ENCODE measurements at regions not wholly inside any gene's neighbourhood (a gene's known extent, or its start where the extent isn't known, plus 50 kb on each side); places are given as distances from the start of the nearest gene placed in this dataset.

DNA sequence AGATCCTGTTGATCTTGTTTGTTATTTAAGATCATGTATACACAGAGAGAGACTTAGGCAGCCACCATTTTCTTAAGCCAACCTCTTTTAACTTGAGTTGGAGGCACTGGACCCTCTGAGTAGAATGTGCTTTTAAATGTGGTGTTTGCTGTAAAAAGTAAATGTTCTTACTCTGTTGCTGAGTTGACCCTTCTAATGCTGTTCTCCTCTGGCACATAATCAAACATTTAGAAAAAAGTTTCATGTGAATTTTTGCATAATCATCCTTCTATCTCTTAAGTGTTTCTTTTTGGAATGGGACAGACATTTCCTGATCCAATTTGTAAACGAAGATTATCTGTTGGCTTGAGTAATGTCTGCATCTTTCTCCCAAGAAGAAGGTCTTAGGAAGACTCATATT, 255.1 kb upstream of the ETAA1 start (continued):
- TF ChIP-seq SMC3 (IDR thresholded peaks at IDR 0.05; ENCODE audit: borderline replicate concordance, low read length): no peak
- no peak for TF ChIP-seq BACH1 (IDR thresholded peaks at IDR 0.05; ENCODE audit: borderline replicate concordance)
- TF ChIP-seq, protein P1, sequence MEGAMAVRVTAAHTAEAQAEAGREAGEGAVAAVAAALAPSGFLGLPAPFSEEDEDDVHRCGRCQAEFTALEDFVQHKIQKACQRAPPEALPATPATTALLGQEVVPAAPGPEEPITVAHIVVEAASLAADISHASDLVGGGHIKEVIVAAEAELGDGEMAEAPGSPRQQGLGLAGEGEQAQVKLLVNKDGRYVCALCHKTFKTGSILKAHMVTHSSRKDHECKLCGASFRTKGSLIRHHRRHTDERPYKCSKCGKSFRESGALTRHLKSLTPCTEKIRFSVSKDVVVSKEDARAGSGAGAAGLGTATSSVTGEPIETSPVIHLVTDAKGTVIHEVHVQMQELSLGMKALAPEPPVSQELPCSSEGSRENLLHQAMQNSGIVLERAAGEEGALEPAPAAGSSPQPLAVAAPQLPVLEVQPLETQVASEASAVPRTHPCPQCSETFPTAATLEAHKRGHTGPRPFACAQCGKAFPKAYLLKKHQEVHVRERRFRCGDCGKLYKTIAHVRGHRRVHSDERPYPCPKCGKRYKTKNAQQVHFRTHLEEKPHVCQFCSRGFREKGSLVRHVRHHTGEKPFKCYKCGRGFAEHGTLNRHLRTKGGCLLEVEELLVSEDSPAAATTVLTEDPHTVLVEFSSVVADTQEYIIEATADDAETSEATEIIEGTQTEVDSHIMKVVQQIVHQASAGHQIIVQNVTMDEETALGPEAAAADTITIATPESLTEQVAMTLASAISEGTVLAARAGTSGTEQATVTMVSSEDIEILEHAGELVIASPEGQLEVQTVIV (IDR thresholded peaks at IDR 0.05; ENCODE audit: borderline replicate concordance, partially characterized antibody): no peak
- TF ChIP-seq MTA2 (IDR thresholded peaks at IDR 0.05; ENCODE audit: low read depth): no peak

DNA sequence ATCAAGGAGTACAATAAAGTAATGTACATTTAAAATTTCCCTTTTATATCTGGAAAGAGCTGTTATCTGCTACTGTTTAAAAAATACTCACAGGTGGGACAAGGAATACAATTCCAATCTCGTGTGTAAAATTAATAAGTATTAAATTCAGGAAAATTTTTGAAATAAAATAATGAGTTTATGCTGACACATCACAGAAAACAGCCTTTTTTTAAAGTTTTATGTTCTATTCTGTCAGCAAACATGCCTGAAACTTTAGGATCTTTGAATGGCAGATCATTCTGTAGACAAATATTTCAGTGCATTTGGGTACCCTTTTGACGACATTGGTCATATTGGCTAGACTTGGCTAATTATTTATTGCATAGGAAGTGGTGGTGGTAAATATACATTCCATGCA, 254.4 kb upstream of the ETAA1 start:
- Histone ChIP-seq H2AFZ (ENCODE audit: control insufficient read depth, low read depth, low read length) (no peak overlapping the region), H3K27ac (ENCODE audit: control insufficient read depth, insufficient read depth) (no peak overlapping the region), H3K9ac (ENCODE audit: control insufficient read depth, insufficient read depth, low read length) (no peak overlapping the region), H3K4me3 (no peak overlapping the region), H3K36me3 (ENCODE audit: control insufficient read depth in 2 of 2, insufficient read depth in 2 of 2, low read length in 1 of 2) (no peaks in the 10 kb centered on the region), H3K9me3 (replicated peaks; ENCODE audit: control insufficient read depth, insufficient read depth, low read length) (no peaks in the 10 kb centered on the region), H3K4me2 (ENCODE audit: control insufficient read depth, insufficient read depth) (no peak overlapping the region), H3K4me1 (ENCODE audit: control insufficient read depth, insufficient read depth, low read length) (no peaks in the 10 kb centered on the region), H3K27me3 (replicated peaks in 1 of 2; ENCODE audit: control insufficient read depth in 2 of 2, insufficient read depth in 2 of 2, low read length in 1 of 2) (no peaks in the 10 kb centered on the region), H3K79me2 (ENCODE audit: control insufficient read depth, insufficient read depth, low read length) (no peaks in the 10 kb centered on the region), H4K20me1 (ENCODE audit: control insufficient read depth, insufficient read depth) (no peaks in the 10 kb centered on the region)
- ChIA-PET CTCF (no interaction called here), POLR2A (no interaction called here), SMC1A (ENCODE audit: uncharacterized antibody, unreplicated experiment) (no interaction called here), RAD21 (ENCODE audit: unreplicated experiment) (no interaction called here)
- DNase-seq (ENCODE audit: low read depth, low spot score) (no peak), ATAC-seq (no peak), FAIRE-seq (no peak)
- intact Hi-C loops (cut with micrococcal nuclease; ENCODE audit: unreplicated experiment) (no loop called here), in situ Hi-C loops (cut with MboI) (no loop called here)
- WGBS (ENCODE audit: insufficient coverage, insufficient replicate concordance, low lambda C conversion rate, missing lambda C conversion rate): 17% methylated on average over 2 of the region's 2 CpGs
- no TSS peak for BruUV-seq (replicated peaks)
- TF ChIP-seq MYC (IDR thresholded peaks at IDR 0.05; ENCODE audit: insufficient read depth, insufficient read length, insufficient replicate concordance, low read length, severe bottlenecking): no peak
- TF ChIP-seq, protein P2, sequence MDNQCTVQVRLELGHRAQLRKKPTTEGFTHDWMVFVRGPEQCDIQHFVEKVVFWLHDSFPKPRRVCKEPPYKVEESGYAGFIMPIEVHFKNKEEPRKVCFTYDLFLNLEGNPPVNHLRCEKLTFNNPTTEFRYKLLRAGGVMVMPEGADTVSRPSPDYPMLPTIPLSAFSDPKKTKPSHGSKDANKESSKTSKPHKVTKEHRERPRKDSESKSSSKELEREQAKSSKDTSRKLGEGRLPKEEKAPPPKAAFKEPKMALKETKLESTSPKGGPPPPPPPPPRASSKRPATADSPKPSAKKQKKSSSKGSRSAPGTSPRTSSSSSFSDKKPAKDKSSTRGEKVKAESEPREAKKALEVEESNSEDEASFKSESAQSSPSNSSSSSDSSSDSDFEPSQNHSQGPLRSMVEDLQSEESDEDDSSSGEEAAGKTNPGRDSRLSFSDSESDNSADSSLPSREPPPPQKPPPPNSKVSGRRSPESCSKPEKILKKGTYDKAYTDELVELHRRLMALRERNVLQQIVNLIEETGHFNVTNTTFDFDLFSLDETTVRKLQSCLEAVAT (IDR thresholded peaks at IDR 0.05): no peak
- TF ChIP-seq, protein P3, sequence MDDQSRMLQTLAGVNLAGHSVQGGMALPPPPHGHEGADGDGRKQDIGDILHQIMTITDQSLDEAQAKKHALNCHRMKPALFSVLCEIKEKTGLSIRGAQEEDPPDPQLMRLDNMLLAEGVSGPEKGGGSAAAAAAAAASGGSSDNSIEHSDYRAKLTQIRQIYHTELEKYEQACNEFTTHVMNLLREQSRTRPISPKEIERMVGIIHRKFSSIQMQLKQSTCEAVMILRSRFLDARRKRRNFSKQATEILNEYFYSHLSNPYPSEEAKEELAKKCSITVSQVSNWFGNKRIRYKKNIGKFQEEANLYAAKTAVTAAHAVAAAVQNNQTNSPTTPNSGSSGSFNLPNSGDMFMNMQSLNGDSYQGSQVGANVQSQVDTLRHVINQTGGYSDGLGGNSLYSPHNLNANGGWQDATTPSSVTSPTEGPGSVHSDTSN (IDR thresholded peaks at IDR 0.05; ENCODE audit: insufficient replicate concordance, low read depth, low read length): no peak
- TF ChIP-seq PAX8 (IDR thresholded peaks at IDR 0.05): no peak
- TF ChIP-seq RAD51 (IDR thresholded peaks at IDR 0.05): no peak
- no peak for TF ChIP-seq BRCA1 (IDR thresholded peaks at IDR 0.05; ENCODE audit: low read depth, low read length)
- TF ChIP-seq, protein P4, sequence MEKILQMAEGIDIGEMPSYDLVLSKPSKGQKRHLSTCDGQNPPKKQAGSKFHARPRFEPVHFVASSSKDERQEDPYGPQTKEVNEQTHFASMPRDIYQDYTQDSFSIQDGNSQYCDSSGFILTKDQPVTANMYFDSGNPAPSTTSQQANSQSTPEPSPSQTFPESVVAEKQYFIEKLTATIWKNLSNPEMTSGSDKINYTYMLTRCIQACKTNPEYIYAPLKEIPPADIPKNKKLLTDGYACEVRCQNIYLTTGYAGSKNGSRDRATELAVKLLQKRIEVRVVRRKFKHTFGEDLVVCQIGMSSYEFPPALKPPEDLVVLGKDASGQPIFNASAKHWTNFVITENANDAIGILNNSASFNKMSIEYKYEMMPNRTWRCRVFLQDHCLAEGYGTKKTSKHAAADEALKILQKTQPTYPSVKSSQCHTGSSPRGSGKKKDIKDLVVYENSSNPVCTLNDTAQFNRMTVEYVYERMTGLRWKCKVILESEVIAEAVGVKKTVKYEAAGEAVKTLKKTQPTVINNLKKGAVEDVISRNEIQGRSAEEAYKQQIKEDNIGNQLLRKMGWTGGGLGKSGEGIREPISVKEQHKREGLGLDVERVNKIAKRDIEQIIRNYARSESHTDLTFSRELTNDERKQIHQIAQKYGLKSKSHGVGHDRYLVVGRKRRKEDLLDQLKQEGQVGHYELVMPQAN (conservative IDR thresholded peaks at IDR 0.05): no peak
- TF ChIP-seq SPI1 (IDR thresholded peaks at IDR 0.05; ENCODE audit: borderline replicate concordance, insufficient read depth, low read depth, low read length): no peak
- TF ChIP-seq BHLHE40 (IDR thresholded peaks at IDR 0.05; ENCODE audit: borderline replicate concordance in 1 of 2, low read depth in 2 of 2, low read length in 1 of 2): no peak
- no peak for TF ChIP-seq SRF (IDR thresholded peaks at IDR 0.05; ENCODE audit: low read depth in 2 of 2, low read length in 2 of 2)
- TF ChIP-seq RB1 (IDR thresholded peaks at IDR 0.05; ENCODE audit: borderline replicate concordance): no peak
- TF ChIP-seq ZNF384 (IDR thresholded peaks at IDR 0.05; ENCODE audit: borderline replicate concordance, low read depth, low read length): no peak

Measured in GM12878 (cell line).